Upper lobe of left lung (tissue), 4 donors: ENCODE measurements at regions not wholly inside any gene's neighbourhood (a gene's known extent, or its start where the extent isn't known, plus 50 kb on each side); places are given as distances from the start of the nearest gene placed in this dataset.

Experiments
- CTCF ChIP-seq, 6 experiments: fragments of 450-650 bp in 4 of 6; fragments of 200-600 bp in 2 of 6; sonication (generic) in 2 of 6; IDR thresholded peaks; one replicate each; pipeline ENCODE4 v1.5.1; 2016 to 2019; ENCODE audit warnings: antibody characterized with exemption in 6 of 6
- EP300 ChIP-seq, 4 donors: sonication (generic); formaldehyde crosslinking; IDR thresholded peaks; one replicate each; pipeline ENCODE4 v1.5.1; 2017; ENCODE audit warnings: antibody characterized with exemption in 4 of 4, control low read depth in 2 of 4
- POLR2A ChIP-seq, 4 donors: fragments of 450-650 bp; IDR thresholded peaks; one replicate each; pipeline ENCODE4 v1.5.1; 2016 to 2017; ENCODE audit warnings: antibody characterized with exemption in 4 of 4, mild to moderate bottlenecking in 2 of 4

DNA sequence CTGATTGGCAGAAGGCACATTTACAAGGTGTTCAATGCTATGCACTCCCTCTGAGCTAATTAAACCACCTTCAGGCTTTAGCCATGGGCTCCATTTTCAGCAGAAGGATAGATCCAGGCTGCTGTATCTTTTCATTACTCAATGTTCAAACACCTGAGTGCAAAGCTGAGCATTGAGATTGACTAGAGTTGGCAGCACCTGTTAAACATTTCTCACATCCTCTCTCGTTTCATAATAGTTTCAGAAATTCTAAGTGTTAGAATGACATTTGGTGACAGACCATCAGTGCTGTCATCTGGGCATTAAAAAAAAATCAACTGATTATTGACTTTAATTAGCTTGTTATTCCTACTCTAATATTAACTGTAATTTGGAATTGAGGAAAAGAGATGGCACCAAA lies 187.1 kb upstream of the SEMA3E start:
- TF ChIP-seq POLR2A (IDR thresholded peaks at IDR 0.05): no peak
- TF ChIP-seq CTCF (IDR thresholded peaks at IDR 0.05): no peak
- TF ChIP-seq EP300 (IDR thresholded peaks at IDR 0.05): no peak
